Stimulated activated naive CD8-positive, alpha-beta T cell treated with anti-CD3 and anti-CD28 coated beads, Interleukin-15, Interleukin-2, amounts not matched to agents 100 ng/mL and 50 ng/mL, for 24 hours (primary cell): ENCODE measurements at regions not wholly inside any gene's neighbourhood (a gene's known extent, or its start where the extent isn't known, plus 50 kb on each side); places are given as distances from the start of the nearest gene placed in this dataset.
"Not testable (repeated sequence)": the region's sequence is repeated elsewhere in the genome, so short reads cannot be mapped to it uniquely, and the experiment has no call there.

Source experiments
- H3K27ac Mint-ChIP-seq: one replicate; pipeline ENCODE4 v1.8.0; 2021; ENCODE audit warnings: mild to moderate bottlenecking, mixed read lengths
- H3K27me3 Mint-ChIP-seq: one replicate; pipeline ENCODE4 v1.8.0; 2021; ENCODE audit warnings: mixed read lengths
- H3K36me3 Mint-ChIP-seq: one replicate; pipeline ENCODE4 v1.8.0; 2021; ENCODE audit warnings: low read depth, mixed read lengths
- H3K4me1 Mint-ChIP-seq: one replicate; pipeline ENCODE4 v1.8.0; 2021; ENCODE audit warnings: low read depth, mixed read lengths
- H3K4me3 Mint-ChIP-seq: one replicate; pipeline ENCODE4 v1.8.0; 2021; ENCODE audit warnings: mild to moderate bottlenecking, mixed read lengths
- H3K9me3 Mint-ChIP-seq: one replicate; pipeline ENCODE4 v1.8.0; 2021; ENCODE audit warnings: mixed read lengths

DNA sequence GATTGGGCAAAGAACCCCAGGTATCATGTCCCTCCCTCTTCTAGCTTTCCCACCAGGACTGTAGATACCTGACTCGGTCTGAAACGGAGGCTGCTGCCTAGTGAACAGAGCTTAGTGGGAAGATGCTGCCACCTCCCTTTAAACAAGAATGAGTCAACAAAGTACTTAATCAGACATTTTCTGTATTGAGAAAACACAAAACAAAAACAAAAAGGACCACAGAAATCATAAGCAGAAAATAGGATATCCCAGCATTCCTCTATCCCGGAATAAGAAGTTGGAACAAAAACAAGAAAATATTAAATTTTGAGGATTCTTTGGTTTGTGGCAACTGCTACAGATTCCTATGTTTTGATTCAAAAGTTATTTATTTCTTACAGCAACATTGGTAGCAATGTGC is 51.7 kb upstream of the COL8A1 start:
- peaks cover 3% of the 10 kb centered on the region for H3K27me3 Mint-ChIP-seq
- no peaks in the 10 kb centered on the region for H3K4me1 Mint-ChIP-seq
- H3K27ac Mint-ChIP-seq, result no peak overlapping the region
- no peaks in the 10 kb centered on the region for H3K36me3 Mint-ChIP-seq
- H3K9me3 Mint-ChIP-seq, result no peaks in the 10 kb centered on the region
- no peak overlapping the region for H3K4me3 Mint-ChIP-seq

DNA sequence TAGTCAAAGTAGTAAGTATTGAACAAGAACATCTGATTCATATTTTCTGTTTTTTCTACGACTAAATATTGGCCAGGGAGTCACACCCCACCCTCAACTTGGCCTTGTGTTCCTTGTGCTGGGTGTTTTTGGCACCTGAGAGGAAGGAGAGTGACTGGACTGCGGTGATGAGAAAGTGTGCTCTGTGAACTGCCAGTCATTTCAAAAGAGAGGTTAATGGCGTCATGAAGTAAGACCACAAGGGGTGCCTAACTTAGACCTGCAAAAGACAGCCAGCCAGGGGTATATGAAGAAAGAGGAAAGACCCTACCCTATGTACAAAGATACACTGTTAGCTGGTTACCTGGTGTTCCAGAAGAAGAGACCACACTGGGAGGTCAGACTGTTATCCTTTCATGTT is 58.4 kb upstream of the COL8A1 start:
- no peaks in the 10 kb centered on the region for H3K4me1 Mint-ChIP-seq
- no peak overlapping the region for H3K27ac Mint-ChIP-seq
- no peaks in the 10 kb centered on the region for H3K36me3 Mint-ChIP-seq
- H3K27me3 Mint-ChIP-seq, result no peaks in the 10 kb centered on the region
- H3K4me3 Mint-ChIP-seq, result no peak overlapping the region
- H3K9me3 Mint-ChIP-seq, result peaks cover 6% of the 10 kb centered on the region

- no peaks in the 10 kb centered on the region for H3K27me3 Mint-ChIP-seq
- no peaks in the 10 kb centered on the region for H3K4me1 Mint-ChIP-seq
- peaks cover 6% of the 10 kb centered on the region for H3K9me3 Mint-ChIP-seq
- no peaks in the 10 kb centered on the region for H3K36me3 Mint-ChIP-seq
- H3K4me3 Mint-ChIP-seq, result no peak overlapping the region
- H3K27ac Mint-ChIP-seq, result no peak overlapping the region
These were observed 59.1 kb upstream of the COL8A1 start for GRCh38 chr3:99579246-99579645.

GRCh38 chr3:99578339-99578970 is 59.9 kb upstream of the COL8A1 start:
- no peaks in the 10 kb centered on the region for H3K4me1 Mint-ChIP-seq

GRCh38 chr3:99576904-99577559 is 61.4 kb upstream of the COL8A1 start:
- H3K27ac Mint-ChIP-seq, result no peak overlapping the region
- no peaks in the 10 kb centered on the region for H3K36me3 Mint-ChIP-seq
- no peak overlapping the region for H3K4me3 Mint-ChIP-seq
- no peaks in the 10 kb centered on the region for H3K27me3 Mint-ChIP-seq
- H3K4me1 Mint-ChIP-seq, result no peaks in the 10 kb centered on the region
- peaks cover 6% of the 10 kb centered on the region for H3K9me3 Mint-ChIP-seq

More at GRCh38 chr3:99578339-99578970, 59.9 kb upstream of the COL8A1 start:
- H3K27ac Mint-ChIP-seq, result no peak overlapping the region
- H3K27me3 Mint-ChIP-seq, result no peaks in the 10 kb centered on the region
- peaks cover 6% of the 10 kb centered on the region for H3K9me3 Mint-ChIP-seq
- no peaks in the 10 kb centered on the region for H3K36me3 Mint-ChIP-seq
- H3K4me3 Mint-ChIP-seq, result no peak overlapping the region

- H3K4me1 Mint-ChIP-seq, result no peaks in the 10 kb centered on the region
- no peak overlapping the region for H3K27ac Mint-ChIP-seq
- peaks cover 6% of the 10 kb centered on the region for H3K9me3 Mint-ChIP-seq
- no peak overlapping the region for H3K4me3 Mint-ChIP-seq
- H3K27me3 Mint-ChIP-seq, result no peaks in the 10 kb centered on the region
- no peaks in the 10 kb centered on the region for H3K36me3 Mint-ChIP-seq
These were observed 62.7 kb upstream of the COL8A1 start for GRCh38 chr3:99575683-99576082.

DNA sequence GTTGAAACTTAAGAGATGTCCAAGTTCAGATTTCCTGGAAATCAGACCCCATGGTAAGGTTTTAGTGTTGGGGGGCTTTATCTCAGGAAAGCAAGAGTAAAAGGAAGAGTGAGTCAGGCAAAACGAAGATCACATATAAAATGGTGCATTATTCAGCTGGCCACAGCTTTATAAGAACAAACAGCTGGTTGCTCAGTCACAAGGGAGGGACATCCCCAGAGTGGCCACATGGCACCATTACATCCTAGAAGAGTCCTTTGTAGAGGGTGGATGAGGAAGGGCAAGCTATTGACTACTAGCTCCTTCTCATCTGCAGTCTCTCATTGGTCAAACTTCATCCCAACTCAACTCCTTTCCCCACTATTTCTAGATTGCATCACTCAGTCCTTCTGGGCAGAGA is 68.3 kb upstream of the COL8A1 start:
- no peaks in the 10 kb centered on the region for H3K4me1 Mint-ChIP-seq
- no peak overlapping the region for H3K4me3 Mint-ChIP-seq
- no peaks in the 10 kb centered on the region for H3K27me3 Mint-ChIP-seq
- no peak overlapping the region for H3K27ac Mint-ChIP-seq
- no peaks in the 10 kb centered on the region for H3K36me3 Mint-ChIP-seq
- H3K9me3 Mint-ChIP-seq, result peaks cover 4% of the 10 kb centered on the region

- Mint-ChIP-seq H3K27ac (no peak overlapping the region), H3K27me3 (no peaks in the 10 kb centered on the region), H3K4me3 (no peak overlapping the region), H3K9me3 (peaks cover 4% of the 10 kb centered on the region), H3K4me1 (no peaks in the 10 kb centered on the region), H3K36me3 (no peaks in the 10 kb centered on the region)
These were observed 69.6 kb upstream of the COL8A1 start for GRCh38 chr3:99568663-99569335.

DNA sequence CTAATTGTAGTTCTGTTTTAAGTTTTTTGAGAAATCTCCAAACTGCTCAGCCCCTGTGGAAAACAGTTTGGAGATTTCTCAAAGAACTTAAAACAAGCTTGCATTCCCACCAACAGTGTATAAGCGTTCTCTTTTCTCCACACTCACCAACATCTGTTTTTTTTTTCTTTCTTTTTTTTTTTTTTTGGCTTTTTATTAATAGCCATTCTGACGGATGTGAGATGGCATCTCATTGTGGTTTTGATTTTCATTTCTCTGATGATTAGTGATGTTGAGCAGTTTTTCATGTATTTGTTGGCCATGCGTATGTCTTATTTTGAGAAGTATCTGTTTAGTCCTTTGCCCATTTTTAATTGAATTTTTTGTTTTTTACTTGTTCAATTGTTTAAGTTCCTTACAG is 73.1 kb upstream of the COL8A1 start:
- Mint-ChIP-seq H3K4me1 (no peaks in the 10 kb centered on the region), H3K36me3 (no peaks in the 10 kb centered on the region), H3K9me3 (peaks cover 4% of the 10 kb centered on the region), H3K4me3 (no peak overlapping the region), H3K27me3 (no peaks in the 10 kb centered on the region), H3K27ac (no peak overlapping the region)

- Mint-ChIP-seq H3K27ac (no peak overlapping the region), H3K4me3 (no peak overlapping the region), H3K36me3 (no peaks in the 10 kb centered on the region), H3K4me1 (no peaks in the 10 kb centered on the region), H3K9me3 (peaks cover 5% of the 10 kb centered on the region), H3K27me3 (no peaks in the 10 kb centered on the region)
These were observed 75.3 kb upstream of the COL8A1 start for GRCh38 chr3:99562990-99563607.

GRCh38 chr3:99562138-99562537 is 76.3 kb upstream of the COL8A1 start:
- no peaks in the 10 kb centered on the region for H3K36me3 Mint-ChIP-seq
- no peak overlapping the region for H3K27ac Mint-ChIP-seq
- H3K27me3 Mint-ChIP-seq, result no peaks in the 10 kb centered on the region
- H3K4me1 Mint-ChIP-seq, result no peaks in the 10 kb centered on the region
- peaks cover 7% of the 10 kb centered on the region for H3K9me3 Mint-ChIP-seq
- H3K4me3 Mint-ChIP-seq, result no peak overlapping the region

DNA sequence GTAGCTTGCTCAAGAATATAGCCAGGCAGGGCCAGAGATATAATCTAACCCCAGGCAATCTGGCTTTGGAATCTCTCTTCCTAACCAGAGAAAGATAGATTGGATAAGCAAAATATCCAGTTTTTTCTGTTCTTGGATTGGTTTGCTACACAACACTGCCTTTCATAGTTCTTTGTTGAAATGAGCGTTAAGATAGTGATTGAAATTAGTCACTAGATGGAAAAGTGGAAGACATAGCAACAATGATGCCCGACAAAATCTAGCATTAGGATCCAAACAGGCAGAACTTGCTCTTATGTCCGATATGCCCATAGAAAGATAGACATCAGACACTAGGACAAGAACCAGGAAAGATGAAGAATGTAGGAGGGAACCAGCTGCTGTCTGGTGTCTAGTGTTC is 77.3 kb upstream of the COL8A1 start:
- Mint-ChIP-seq H3K9me3 (peaks cover 3% of the 10 kb centered on the region), H3K27me3 (no peaks in the 10 kb centered on the region), H3K4me3 (no peak overlapping the region), H3K36me3 (no peaks in the 10 kb centered on the region), H3K4me1 (no peaks in the 10 kb centered on the region), H3K27ac (no peak overlapping the region)

GRCh38 chr3:99559196-99559595 is 79.2 kb upstream of the COL8A1 start:
- Mint-ChIP-seq H3K4me1 (no peaks in the 10 kb centered on the region), H3K4me3 (no peak overlapping the region)

DNA sequence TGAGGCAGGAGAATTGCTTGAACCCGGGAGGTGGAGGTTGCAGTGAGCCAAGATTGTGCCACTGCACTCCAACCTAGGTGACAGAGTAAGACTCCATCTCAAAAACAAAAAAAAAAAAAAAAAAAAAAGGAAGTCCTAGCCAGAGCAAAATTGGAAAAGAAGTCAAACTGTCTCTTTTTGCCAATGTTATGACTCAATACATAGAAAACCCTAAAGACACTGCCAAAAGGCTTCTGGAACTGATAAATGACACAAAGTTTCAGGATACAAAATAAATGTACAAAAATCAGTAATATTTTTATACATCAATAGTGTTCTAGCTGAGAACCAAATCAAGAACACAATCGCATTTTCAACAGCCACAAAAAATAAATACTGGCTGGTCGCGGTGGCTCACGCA is 82.5 kb upstream of the COL8A1 start:
- H3K9me3 Mint-ChIP-seq, result peaks cover 12% of the 10 kb centered on the region
- not testable (repeated sequence) for H3K4me1 Mint-ChIP-seq, H3K27me3 Mint-ChIP-seq, H3K36me3 Mint-ChIP-seq, H3K27ac Mint-ChIP-seq, H3K4me3 Mint-ChIP-seq

More at GRCh38 chr3:99559196-99559595, 79.2 kb upstream of the COL8A1 start:
- Mint-ChIP-seq H3K9me3 (peaks cover 10% of the 10 kb centered on the region), H3K27me3 (no peaks in the 10 kb centered on the region), H3K27ac (no peak overlapping the region), H3K36me3 (no peaks in the 10 kb centered on the region)

- Mint-ChIP-seq H3K27me3 (no peaks in the 10 kb centered on the region), H3K9me3 (peaks cover 9% of the 10 kb centered on the region), H3K36me3 (no peaks in the 10 kb centered on the region), H3K4me1 (no peaks in the 10 kb centered on the region), H3K4me3 (no peak overlapping the region), H3K27ac (no peak overlapping the region)
These were observed 86.9 kb upstream of the COL8A1 start for GRCh38 chr3:99551520-99551919.
